HL-60 (cell line): ENCODE measurements at regions not wholly inside any gene's neighbourhood (a gene's known extent, or its start where the extent isn't known, plus 50 kb on each side); places are given as distances from the start of the nearest gene placed in this dataset.

Source experiments
- GABPA ChIP-seq: IDR thresholded peaks from 2 replicates; pipeline ENCODE4 v1.6.1; 2012; ENCODE audit warnings: low read depth
- POLR2AphosphoS5 ChIP-seq: IDR thresholded peaks from 2 replicates; pipeline ENCODE4 v1.6.1; 2012; ENCODE audit warnings: low read depth
- SPI1 ChIP-seq: IDR thresholded peaks from 2 replicates; pipeline ENCODE4 v1.6.1; 2012; ENCODE audit warnings: low read depth, mild to moderate bottlenecking, borderline replicate concordance
- TF ChIP-seq, protein P1 (sequence below): IDR thresholded peaks from one replicate; pipeline ENCODE4 v1.5.1; 2011; ENCODE audit warnings: low read length, control low read depth, inconsistent platforms; ENCODE audit not compliant: insufficient read depth
- TF ChIP-seq, protein P2 (sequence below): IDR thresholded peaks from 2 replicates; pipeline ENCODE4 v1.6.1; 2012; ENCODE audit warnings: low read depth; ENCODE audit not compliant: insufficient replicate concordance

DNA sequence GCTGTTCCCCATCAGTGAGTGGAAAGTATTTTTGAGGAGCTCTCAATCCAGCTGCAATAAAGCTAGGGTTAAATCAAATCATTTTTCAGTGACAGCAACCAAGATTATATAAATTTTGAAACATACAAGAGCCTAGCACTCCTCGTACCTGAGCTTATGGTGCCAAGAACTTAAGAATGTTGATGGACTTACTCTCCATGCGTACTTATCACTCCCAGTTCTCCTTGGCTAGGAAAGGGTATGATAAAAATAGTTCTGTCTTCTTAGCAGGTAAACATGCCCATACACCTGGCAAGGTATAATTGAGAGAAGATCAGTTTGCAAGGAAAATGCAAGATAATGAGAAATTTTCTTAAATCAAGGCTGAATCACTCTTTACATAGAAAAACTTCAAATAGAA lies 64.5 kb upstream of the SEMA6D start:
- TF ChIP-seq POLR2AphosphoS5: no peak
- TF ChIP-seq, protein P1, sequence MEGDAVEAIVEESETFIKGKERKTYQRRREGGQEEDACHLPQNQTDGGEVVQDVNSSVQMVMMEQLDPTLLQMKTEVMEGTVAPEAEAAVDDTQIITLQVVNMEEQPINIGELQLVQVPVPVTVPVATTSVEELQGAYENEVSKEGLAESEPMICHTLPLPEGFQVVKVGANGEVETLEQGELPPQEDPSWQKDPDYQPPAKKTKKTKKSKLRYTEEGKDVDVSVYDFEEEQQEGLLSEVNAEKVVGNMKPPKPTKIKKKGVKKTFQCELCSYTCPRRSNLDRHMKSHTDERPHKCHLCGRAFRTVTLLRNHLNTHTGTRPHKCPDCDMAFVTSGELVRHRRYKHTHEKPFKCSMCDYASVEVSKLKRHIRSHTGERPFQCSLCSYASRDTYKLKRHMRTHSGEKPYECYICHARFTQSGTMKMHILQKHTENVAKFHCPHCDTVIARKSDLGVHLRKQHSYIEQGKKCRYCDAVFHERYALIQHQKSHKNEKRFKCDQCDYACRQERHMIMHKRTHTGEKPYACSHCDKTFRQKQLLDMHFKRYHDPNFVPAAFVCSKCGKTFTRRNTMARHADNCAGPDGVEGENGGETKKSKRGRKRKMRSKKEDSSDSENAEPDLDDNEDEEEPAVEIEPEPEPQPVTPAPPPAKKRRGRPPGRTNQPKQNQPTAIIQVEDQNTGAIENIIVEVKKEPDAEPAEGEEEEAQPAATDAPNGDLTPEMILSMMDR: no peak
- TF ChIP-seq, protein P2, sequence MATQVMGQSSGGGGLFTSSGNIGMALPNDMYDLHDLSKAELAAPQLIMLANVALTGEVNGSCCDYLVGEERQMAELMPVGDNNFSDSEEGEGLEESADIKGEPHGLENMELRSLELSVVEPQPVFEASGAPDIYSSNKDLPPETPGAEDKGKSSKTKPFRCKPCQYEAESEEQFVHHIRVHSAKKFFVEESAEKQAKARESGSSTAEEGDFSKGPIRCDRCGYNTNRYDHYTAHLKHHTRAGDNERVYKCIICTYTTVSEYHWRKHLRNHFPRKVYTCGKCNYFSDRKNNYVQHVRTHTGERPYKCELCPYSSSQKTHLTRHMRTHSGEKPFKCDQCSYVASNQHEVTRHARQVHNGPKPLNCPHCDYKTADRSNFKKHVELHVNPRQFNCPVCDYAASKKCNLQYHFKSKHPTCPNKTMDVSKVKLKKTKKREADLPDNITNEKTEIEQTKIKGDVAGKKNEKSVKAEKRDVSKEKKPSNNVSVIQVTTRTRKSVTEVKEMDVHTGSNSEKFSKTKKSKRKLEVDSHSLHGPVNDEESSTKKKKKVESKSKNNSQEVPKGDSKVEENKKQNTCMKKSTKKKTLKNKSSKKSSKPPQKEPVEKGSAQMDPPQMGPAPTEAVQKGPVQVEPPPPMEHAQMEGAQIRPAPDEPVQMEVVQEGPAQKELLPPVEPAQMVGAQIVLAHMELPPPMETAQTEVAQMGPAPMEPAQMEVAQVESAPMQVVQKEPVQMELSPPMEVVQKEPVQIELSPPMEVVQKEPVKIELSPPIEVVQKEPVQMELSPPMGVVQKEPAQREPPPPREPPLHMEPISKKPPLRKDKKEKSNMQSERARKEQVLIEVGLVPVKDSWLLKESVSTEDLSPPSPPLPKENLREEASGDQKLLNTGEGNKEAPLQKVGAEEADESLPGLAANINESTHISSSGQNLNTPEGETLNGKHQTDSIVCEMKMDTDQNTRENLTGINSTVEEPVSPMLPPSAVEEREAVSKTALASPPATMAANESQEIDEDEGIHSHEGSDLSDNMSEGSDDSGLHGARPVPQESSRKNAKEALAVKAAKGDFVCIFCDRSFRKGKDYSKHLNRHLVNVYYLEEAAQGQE: no peak
- TF ChIP-seq SPI1: no peak
- TF ChIP-seq GABPA: no peak
